SK-N-DZ (cell line): ENCODE measurements at regions not wholly inside any gene's neighbourhood (a gene's known extent, or its start where the extent isn't known, plus 50 kb on each side); places are given as distances from the start of the nearest gene placed in this dataset.
"Not testable (repeated sequence)": the region's sequence is repeated elsewhere in the genome, so short reads cannot be mapped to it uniquely, and the experiment has no call there.

Source experiments
- DNase-seq: peaks from one replicate; pipeline ENCODE4 v3.0.0-alpha.2; 2015; ENCODE audit warnings: low spot score

GRCh38 chr3:166089575-166089974, 252.4 kb upstream of the BCHE start:
- DNase-seq: no peak

GRCh38 chr3:166085164-166085856, 248.1 kb upstream of the BCHE start:
- DNase-seq: no peak

GRCh38 chr3:166080096-166080495, 242.9 kb upstream of the BCHE start:
- no peak for DNase-seq

GRCh38 chr3:166071831-166072230, 234.6 kb upstream of the BCHE start:
- DNase-seq: no peak

- DNase-seq: no peak
Measured at GRCh38 chr3:166064476-166064875, 227.3 kb upstream of the BCHE start.

- no peak for DNase-seq
Measured at GRCh38 chr3:166060789-166061479, 223.7 kb upstream of the BCHE start.

- DNase-seq: no peak
Measured at GRCh38 chr3:166052440-166052839, 215.2 kb upstream of the BCHE start.

- no peak for DNase-seq
Measured at GRCh38 chr3:166029507-166029906, 192.3 kb upstream of the BCHE start.

GRCh38 chr3:166013073-166013679, 176.0 kb upstream of the BCHE start:
- DNase-seq: peak; percentile 36

- no peak for DNase-seq
Measured at GRCh38 chr3:166011771-166012170, 174.5 kb upstream of the BCHE start.

GRCh38 chr3:166005126-166005525, 167.9 kb upstream of the BCHE start:
- DNase-seq: no peak

- no peak for DNase-seq
Measured at GRCh38 chr3:165994293-165994692, 157.1 kb upstream of the BCHE start.

GRCh38 chr3:165984589-165984988, 147.4 kb upstream of the BCHE start:
- DNase-seq: no peak

- DNase-seq: no peak
Measured at GRCh38 chr3:165983284-165983683, 146.1 kb upstream of the BCHE start.

- no peak for DNase-seq
Measured at GRCh38 chr3:165981318-165981717, 144.1 kb upstream of the BCHE start.

GRCh38 chr3:165960825-165961224, 123.6 kb upstream of the BCHE start:
- not testable (repeated sequence) for DNase-seq

- DNase-seq: no peak
Measured at GRCh38 chr3:165954171-165954570, 116.9 kb upstream of the BCHE start.

- DNase-seq: no peak
Measured at GRCh38 chr3:165946360-165946759, 109.1 kb upstream of the BCHE start.

GRCh38 chr3:165938986-165939540, 101.8 kb upstream of the BCHE start:
- DNase-seq: no peak

- not testable (repeated sequence) for DNase-seq
Measured at GRCh38 chr3:165936081-165936480, 98.9 kb upstream of the BCHE start.

- DNase-seq: not testable (repeated sequence)
Measured at GRCh38 chr3:165924301-165924791, 87.1 kb upstream of the BCHE start.

GRCh38 chr3:165920984-165921383, 83.8 kb upstream of the BCHE start:
- no peak for DNase-seq
